H54 (cell line): ENCODE measurements at regions not wholly inside any gene's neighbourhood (a gene's known extent, or its start where the extent isn't known, plus 50 kb on each side); places are given as distances from the start of the nearest gene placed in this dataset.

ENCODE experiments used
- DNase-seq: peaks from one replicate; pipeline ENCODE4 v3.0.0; 2011; ENCODE audit warnings: low spot score, mixed read lengths; ENCODE audit not compliant: insufficient read length
- FAIRE-seq: peaks from 3 replicates; lab custom pipeline; 2011; peaks lifted over from hg19 to GRCh38; lab: Jason Lieb, UNC
- POLR2A ChIP-seq: IDR thresholded peaks from 2 replicates; pipeline ENCODE4 v1.6.1; 2011; ENCODE audit warnings: low read depth, mild to moderate bottlenecking, low read length

DNA sequence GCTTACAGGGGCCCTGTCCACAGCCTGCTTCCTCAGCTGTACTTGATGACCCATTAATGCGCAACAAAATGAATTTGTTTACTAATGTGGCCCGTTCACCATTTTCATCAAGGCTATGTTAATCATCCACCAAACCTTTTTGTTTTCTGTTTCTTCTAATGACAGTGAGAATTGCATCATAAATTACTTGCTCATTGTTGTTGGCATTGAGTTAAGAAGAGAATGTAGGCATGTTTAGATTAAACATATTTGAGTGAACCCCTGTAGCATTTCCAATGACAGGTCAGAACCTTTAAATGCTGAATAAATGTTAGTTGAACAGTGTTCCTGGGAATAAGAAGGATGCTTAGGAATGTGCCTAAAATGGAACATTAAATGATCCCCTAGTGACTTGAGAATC is 183.4 kb downstream of the SPRY1 start:
- DNase-seq, result no peak
- TF ChIP-seq POLR2A, result no peak

DNA sequence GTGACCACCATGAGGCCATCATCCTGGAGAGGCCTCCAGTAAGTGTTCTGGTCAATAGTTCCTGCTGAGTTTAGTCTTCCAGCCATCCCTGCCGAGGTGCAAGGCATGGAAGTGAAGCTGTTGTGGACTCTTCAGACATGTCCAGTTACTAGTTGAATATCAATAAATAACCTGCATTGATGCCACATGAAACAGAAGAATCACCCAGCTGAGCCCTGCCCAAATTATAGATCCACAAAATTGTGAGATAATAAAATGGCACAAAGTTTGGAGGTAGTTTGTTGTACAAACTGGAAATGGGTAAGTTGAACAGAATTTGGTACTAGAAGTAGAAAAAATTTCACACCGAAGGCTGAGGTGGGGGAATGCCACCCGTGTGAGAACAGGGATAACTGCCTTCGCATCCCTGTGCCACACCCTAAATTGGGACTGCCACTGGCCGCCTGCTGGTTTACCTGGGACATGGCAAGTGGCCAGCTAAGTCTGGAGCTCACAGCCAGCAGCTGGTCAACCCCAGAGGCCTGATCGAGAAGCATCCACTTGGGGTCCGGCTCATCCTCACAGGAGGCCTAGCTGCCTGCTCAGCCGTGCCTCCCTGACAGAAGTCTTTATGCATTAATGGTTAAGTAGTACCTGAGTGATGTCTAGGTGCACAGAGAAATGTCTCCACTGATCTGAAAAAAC is 184.5 kb downstream of the SPRY1 start:
- no peak for TF ChIP-seq POLR2A
- DNase-seq, result no peak
- no peak for FAIRE-seq

More for the DNA sequence above, 183.4 kb downstream of the SPRY1 start:
- no peak for FAIRE-seq

DNA sequence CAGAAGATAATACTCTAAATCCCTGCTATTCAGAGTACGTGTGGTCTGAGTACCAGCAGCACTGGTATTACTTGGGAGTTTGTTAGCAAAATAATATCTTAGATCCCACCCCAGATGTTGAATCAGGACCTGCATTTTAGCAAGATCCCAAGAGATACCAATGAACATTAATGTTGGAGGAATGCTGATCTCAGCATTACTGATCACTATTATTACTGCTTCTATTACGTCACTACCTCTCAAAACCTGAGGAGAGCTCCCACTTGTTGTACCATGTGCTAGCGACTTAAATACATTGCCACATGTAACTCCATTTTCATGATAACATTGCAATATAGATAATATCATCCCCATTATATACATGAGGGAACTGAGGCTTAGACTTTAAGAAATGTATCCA is 185.2 kb downstream of the SPRY1 start:
- DNase-seq, result no peak
- FAIRE-seq, result no peak
- TF ChIP-seq POLR2A, result no peak

DNA sequence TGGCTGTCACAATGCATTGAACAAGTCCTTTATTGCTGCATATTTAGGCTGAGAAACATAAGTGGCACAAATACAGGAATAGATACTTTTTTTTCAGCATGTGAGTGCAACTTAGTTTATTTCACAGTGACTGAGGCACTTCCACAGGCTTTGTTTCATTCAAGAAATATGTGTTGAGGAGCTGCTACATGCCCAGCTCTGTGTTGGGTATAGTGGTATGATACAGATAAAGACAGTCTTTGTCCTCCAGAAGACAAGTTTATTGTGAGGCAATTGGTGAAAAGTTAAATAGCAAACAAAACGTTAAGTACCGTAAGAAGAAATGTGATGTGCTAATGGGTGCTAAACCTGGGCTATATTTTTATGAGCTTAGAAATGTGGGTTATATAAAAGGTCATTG is 186.4 kb downstream of the SPRY1 start:
- DNase-seq (no peak), FAIRE-seq (no peak)
- no peak for TF ChIP-seq POLR2A

DNA sequence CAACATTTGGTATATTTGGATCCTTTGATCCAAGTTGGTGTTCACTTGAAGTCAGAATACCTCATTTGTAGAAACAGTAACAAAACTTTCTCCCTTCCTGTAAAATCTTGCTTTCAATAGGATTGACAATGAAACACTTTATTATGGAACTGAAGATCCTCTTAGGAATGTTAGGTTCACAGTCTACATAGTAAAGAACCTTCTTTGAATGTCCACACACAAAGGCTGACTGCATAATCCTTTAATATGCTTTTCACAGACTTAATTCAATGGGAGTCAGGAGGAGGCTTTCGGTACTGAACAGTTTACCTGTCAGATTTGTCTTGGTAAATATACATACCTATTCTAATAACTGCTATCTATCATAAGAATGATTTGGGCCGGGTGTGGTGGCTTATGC is 188.5 kb downstream of the SPRY1 start:
- no peak for DNase-seq
- no peak for TF ChIP-seq POLR2A
- no peak for FAIRE-seq

DNA sequence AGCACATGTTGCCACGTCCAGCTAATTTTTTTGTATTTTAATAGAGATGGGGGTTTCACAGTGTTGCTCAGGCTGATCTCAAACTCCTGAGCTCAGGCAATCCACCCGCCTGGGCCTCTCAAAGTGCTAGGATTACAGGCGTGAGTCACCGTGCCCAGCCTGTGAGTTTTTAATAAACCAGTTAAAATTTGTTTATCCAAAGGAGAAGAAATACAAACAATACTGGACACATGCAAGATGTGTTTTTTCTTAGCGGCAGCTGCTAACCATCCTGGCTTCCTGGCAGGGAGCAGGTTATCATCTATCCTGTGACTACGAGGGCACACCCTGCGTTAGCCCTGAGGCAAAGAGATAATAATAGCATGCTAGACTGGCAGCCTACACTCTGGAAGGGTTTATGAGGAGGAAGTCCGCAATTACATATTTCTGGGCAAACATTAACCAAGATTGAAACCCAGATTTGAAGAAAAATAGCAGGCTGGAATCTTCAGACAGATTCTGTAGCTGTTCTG is 191.4 kb downstream of the SPRY1 start:
- DNase-seq (peak; percentile 7), FAIRE-seq (peak; percentile 85)
- TF ChIP-seq POLR2A, result no peak

DNA sequence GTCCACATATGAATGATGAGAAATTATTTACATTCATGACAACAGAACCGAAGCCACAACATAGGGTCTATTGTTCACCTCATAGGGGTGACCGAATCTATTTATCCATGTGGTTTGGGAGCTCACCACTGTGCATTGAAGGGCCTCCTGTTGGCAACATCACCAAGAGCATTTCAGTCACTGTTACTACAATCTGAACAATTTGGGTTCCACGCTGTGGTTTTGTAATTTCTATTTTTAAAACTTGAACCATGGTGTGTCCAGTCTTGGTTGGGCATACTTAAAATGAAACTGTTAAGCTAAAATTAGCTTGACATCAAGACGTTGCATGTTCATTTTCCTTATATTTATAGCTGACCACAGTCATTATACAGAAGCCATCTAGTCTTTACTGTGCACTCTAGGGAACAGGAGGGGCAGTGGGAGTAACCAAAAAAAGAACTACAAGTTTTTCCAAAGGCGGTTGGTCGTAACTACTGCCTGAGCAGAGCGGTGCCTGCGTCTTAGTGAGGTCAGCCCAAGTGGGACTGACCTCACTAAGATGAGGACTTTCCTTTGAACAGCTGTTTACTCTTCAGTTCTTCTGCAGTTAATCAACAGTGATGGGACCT is 192.1 kb downstream of the SPRY1 start:
- TF ChIP-seq POLR2A, result no peak
- DNase-seq, result no peak
- peak; percentile 33 for FAIRE-seq

DNA sequence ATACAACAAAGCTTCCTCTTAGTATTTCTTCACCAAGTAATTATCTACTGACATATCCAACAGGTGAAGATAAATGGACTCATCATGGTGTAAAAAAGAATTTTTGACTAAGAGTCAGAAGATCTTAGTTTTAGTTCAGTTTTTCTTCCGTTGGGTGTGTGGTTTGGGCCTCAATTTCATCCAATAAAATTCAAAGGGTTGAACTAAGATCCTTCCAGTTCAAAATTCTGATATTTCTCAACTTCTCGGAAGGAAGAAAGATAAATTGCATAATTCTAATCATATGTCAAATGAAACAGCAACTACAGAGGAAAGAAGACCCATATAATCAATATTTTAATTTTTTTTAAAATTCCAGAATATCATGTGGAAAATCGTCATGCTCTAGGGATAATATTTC is 192.7 kb downstream of the SPRY1 start:
- no peak for DNase-seq
- no peak for TF ChIP-seq POLR2A
- FAIRE-seq, result no peak

DNA sequence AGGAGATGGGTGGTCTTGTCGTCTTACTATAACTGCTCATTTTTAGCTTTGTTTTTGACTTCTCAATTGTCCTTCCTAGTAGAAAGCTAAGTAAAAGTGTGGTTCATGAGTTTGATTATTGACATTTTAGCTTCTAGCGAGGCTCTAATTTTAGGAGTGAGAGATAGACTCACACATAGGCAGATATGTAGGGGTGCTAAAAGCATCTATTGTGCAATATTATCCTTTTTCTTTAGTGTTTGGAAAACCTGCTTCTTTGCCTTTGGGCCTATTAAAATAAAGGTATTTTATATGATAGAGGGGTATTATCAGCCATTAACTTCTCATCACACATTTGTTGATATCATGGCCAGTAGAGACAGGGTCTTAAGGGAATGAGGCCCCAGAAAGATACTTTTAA is 195.3 kb downstream of the SPRY1 start:
- DNase-seq, result no peak
- FAIRE-seq, result no peak
- no peak for TF ChIP-seq POLR2A

DNA sequence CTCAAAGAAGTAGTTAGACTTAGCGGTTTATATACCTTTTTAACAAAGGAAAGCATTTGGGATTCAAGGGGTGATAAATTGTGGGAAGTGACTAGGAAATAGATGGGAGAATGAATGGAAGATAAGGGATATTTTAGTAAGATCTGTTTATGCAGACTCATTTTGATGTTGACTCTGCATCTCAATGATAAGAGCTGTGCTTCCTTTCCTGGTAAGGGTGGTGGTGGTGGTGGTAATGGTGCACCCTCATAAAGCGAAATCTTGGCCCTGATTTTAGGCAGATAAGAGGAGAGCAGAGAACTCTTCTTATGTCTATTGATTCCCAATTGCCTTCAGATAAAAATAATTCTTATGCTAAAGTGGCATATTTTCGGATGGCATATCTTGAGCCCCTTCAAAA is 197.1 kb downstream of the SPRY1 start:
- DNase-seq, result no peak
- no peak for FAIRE-seq
- no peak for TF ChIP-seq POLR2A

DNA sequence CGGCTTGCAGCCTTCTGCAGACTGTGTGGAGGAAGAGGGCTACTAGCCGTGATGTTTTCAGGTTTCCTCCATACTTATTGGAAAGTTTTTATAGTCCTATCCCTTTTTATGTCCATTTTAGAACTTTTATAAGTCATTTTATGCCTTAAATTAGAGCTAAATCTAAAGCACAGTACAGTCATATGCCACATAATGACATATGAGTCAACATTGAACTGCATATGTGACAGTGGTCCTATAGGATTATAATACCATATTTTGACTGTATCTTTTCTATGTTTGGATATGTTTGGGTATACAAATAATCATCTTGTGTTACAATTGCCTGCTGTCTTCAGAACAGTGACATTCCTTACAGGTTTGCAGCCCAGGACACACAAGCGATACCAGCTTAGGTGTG is 200.2 kb downstream of the SPRY1 start:
- DNase-seq (no peak), FAIRE-seq (no peak)
- no peak for TF ChIP-seq POLR2A

DNA sequence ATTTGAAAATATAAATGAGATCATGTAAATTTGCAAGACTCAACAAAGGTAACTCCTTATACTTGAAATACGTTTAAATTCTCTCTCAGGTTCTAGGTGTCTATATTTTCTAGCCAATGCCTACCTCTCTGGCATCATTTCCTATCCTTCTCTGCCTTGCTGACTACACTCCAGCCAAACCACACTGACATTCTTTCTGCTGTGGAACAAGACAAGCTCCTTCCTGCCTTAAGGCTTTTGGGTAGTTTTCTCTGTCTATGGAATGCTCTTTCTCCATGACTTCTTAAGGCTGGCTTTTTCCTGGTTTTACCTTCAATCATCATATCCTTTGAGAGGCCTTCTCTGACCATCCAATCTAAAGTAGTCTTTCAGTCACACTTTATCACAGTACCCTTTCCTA is 201.0 kb downstream of the SPRY1 start:
- TF ChIP-seq POLR2A, result no peak
- FAIRE-seq, result no peak
- DNase-seq, result no peak

DNA sequence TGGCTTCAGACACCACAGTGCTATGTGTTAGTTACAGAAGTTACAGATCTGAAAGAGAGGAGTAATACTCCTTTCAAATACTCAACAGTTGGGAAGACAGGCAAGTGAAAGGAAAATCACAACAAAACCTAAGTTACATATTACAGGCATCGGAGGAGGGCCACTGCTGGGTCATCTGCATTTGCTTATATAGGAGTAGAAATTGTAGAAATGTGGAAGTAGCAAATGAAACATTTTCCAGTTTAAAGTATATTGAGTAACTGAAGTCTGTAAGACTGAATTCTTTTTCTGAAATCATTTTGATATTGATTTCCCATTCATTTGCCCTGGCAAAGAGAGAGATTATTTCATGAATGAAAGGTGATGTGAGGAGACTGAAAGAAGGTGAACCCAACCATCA is 201.7 kb downstream of the SPRY1 start:
- no peak for FAIRE-seq

DNA sequence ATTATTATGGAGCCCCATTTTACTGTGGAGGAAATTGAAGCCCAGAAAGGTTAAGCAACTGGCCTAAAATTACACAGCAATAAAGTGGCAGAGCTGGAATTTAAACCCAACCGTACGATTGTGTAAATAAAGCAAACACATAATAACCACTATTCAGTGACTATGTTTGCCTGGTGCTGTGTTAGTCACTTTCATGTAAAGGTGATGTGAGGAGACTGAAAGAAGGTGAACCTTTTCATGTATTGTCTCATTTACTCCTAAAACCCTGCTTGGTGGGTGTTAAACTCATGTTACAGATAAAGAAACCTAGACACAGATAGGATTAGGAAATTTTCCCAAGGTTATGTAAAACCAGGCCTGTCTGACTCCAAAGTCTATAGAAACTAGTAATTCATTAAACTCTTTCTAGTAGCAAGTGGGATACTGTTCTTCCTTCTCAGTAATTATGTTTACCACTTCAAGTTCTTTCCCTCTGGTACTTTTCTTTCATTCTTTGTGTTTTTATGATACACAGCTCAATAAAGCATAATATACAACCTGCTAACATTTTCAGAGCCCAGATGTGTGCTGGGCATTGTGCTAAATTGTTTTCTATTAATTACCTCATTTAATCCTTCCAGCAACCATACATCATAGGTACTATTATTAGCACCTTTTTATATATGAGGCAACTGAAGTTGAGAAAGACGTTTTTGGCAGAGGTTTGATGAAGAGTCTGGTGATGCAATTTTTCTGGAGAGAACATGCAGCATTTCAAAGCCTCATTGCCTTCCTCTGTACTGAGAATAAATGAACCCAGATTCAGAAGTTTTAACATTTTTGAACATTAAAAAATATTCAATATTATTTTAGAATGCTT is 202.7 kb downstream of the SPRY1 start:
- TF ChIP-seq POLR2A, result no peak
- FAIRE-seq (no peak), DNase-seq (no peak)

More for the DNA sequence above, 201.7 kb downstream of the SPRY1 start:
- DNase-seq, result no peak
- no peak for TF ChIP-seq POLR2A
